ENCODE measurements at regions not wholly inside any gene's neighbourhood (a gene's known extent, or its start where the extent isn't known, plus 50 kb on each side); places are given as distances from the start of the nearest gene placed in this dataset.

DNA sequence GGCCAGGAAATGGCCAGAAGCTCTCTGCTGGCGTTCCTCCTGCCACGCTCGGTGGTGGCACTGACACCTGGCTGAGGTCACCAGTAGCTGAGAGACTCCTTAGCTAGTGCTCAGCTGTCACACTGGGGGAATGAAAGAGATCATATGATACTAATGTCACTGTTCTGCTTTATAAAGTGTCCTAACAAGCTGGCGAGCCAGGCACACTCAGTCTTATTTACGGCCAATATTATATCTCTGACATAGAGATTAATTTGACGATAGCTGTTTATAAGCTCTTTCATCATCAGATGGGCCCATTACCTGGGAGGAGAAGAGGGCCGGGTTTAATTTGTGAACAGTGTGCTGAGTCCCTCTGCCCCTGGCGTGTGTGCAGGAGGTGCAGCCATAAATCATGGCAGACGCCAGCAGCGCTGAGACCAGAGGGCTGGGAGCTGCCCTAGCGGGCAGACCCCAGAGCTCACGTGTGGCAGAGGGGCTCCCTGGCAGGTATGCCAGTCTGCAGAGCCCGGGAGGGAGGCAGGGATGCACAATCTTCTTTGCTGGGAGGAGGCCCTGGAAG is 246.5 kb downstream of the HAUS1 start:
- no peaks in the 10 kb centered on the region for H3K27me3 Mint-ChIP-seq (ENCODE audit: insufficient read depth, unreplicated experiment)
- no peak for DNase-seq (ENCODE audit: unreplicated experiment)
- H3K36me3 Mint-ChIP-seq (ENCODE audit: insufficient read depth, unreplicated experiment): peaks cover 16% of the 10 kb centered on the region
- intact Hi-C loops (cut with micrococcal nuclease): no loop called here
- H3K4me1 Mint-ChIP-seq (ENCODE audit: insufficient read depth, unreplicated experiment): no peaks in the 10 kb centered on the region
- CTCF ChIA-PET: interaction anchor here (0.7 to 2.9 kb wide), 2 partner anchors 13 to 70 kb away, joined by 3 to 11 read pairs; no protein-coding TSS in a partner anchor
- POLR2A ChIA-PET: no interaction called here
- TF ChIP-seq, protein P1, sequence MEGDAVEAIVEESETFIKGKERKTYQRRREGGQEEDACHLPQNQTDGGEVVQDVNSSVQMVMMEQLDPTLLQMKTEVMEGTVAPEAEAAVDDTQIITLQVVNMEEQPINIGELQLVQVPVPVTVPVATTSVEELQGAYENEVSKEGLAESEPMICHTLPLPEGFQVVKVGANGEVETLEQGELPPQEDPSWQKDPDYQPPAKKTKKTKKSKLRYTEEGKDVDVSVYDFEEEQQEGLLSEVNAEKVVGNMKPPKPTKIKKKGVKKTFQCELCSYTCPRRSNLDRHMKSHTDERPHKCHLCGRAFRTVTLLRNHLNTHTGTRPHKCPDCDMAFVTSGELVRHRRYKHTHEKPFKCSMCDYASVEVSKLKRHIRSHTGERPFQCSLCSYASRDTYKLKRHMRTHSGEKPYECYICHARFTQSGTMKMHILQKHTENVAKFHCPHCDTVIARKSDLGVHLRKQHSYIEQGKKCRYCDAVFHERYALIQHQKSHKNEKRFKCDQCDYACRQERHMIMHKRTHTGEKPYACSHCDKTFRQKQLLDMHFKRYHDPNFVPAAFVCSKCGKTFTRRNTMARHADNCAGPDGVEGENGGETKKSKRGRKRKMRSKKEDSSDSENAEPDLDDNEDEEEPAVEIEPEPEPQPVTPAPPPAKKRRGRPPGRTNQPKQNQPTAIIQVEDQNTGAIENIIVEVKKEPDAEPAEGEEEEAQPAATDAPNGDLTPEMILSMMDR (IDR thresholded peaks at IDR 0.05; ENCODE audit: unreplicated experiment): no peak
- BruUV-seq (replicated peaks): no TSS peak
- H3K27ac Mint-ChIP-seq (ENCODE audit: low read depth, unreplicated experiment): no peak overlapping the region
- no peak overlapping the region for H3K4me3 Mint-ChIP-seq (ENCODE audit: unreplicated experiment)
- no peaks in the 10 kb centered on the region for H3K9me3 Mint-ChIP-seq (ENCODE audit: unreplicated experiment)

DNA sequence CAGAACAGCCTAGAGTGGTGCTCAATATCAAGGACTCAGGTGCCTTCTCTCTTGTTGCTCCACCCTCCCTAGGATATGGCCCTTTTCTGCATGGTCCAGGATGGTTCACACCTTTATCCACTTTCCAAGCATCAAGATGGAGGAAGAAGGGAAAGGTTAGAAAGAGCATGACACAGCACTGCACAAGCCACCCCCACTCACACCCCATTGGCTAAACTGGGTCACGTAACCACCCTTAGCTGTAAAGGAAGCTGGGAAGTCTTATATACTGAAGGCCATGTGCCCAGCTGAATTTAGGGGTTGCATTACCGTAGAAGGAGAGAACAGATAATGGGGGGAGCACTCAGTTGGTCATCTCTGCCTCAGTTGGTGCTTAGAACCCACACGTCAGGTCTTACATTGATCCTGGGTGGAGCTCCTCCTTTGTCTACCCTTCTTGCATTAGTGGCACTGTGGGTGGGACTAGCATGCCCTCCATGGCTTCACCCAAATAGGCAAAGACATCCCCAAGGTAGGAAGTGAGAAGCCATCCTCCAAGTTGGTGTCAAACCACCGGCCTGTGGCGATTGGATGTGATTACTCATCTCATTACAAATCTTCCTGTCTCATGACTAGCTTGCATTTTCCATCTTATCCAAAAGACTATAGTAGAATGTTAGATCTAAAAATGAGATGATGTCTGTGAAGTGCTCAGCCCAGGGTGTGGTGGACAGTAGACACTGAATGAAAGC is 248.5 kb downstream of the HAUS1 start:
- no TSS peak for BruUV-seq (replicated peaks)
- intact Hi-C loops (cut with micrococcal nuclease): no loop called here
- no peak overlapping the region for H3K4me3 Mint-ChIP-seq (ENCODE audit: unreplicated experiment)
- TF ChIP-seq, protein P1 (IDR thresholded peaks at IDR 0.05; ENCODE audit: unreplicated experiment): no peak
- H3K4me1 Mint-ChIP-seq (ENCODE audit: insufficient read depth, unreplicated experiment): no peaks in the 10 kb centered on the region
- DNase-seq (ENCODE audit: unreplicated experiment): no peak
- peaks cover 16% of the 10 kb centered on the region for H3K36me3 Mint-ChIP-seq (ENCODE audit: insufficient read depth, unreplicated experiment)
- H3K9me3 Mint-ChIP-seq (ENCODE audit: unreplicated experiment): no peaks in the 10 kb centered on the region
- H3K27ac Mint-ChIP-seq (ENCODE audit: low read depth, unreplicated experiment): no peak overlapping the region
- POLR2A ChIA-PET: no interaction called here
- no peaks in the 10 kb centered on the region for H3K27me3 Mint-ChIP-seq (ENCODE audit: insufficient read depth, unreplicated experiment)
- CTCF ChIA-PET: interaction anchor here (0.6 to 2.9 kb wide), 2 partner anchors 11 to 688 kb away, joined by 3 to 11 read pairs; no protein-coding TSS in a partner anchor

DNA sequence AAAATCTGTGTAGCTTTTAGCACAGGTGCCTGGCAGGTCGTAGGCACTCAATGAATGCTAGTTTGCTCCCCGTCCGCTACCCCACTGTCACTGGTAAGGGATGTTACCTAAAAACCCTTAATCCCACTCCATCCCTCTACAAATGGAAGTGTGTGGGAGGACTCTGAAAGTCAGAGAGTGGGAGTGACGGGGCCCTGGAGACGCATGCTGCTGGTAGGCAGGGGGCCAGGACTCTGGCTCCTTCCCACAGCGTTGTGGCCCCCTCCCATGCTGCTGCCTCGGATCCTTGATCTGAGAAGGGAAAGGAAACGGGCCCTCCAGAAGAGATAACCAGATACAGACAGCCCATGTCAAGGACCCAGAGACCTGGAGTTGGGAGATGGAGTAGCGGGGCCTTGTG is 249.3 kb downstream of the HAUS1 start:
- H3K36me3 Mint-ChIP-seq (ENCODE audit: insufficient read depth, unreplicated experiment): peaks cover 11% of the 10 kb centered on the region
- no peaks in the 10 kb centered on the region for H3K9me3 Mint-ChIP-seq (ENCODE audit: unreplicated experiment)
- no peaks in the 10 kb centered on the region for H3K4me1 Mint-ChIP-seq (ENCODE audit: insufficient read depth, unreplicated experiment)
- H3K27ac Mint-ChIP-seq (ENCODE audit: low read depth, unreplicated experiment): no peak overlapping the region
- ChIA-PET POLR2A (interaction anchor here (0.7 kb wide), 1 partner anchor 16 kb away, joined by 3 read pairs; no protein-coding TSS in a partner anchor), CTCF (interaction anchor here (0.6 kb wide), 2 partner anchors 256 to 689 kb away, joined by 3 to 7 read pairs; no protein-coding TSS in a partner anchor)
- H3K27me3 Mint-ChIP-seq (ENCODE audit: insufficient read depth, unreplicated experiment): no peaks in the 10 kb centered on the region
- H3K4me3 Mint-ChIP-seq (ENCODE audit: unreplicated experiment): no peak overlapping the region
- no TSS peak for BruUV-seq (replicated peaks)
- TF ChIP-seq, protein P1 (IDR thresholded peaks at IDR 0.05; ENCODE audit: unreplicated experiment): no peak
- DNase-seq (ENCODE audit: unreplicated experiment): no peak
- intact Hi-C loops (cut with micrococcal nuclease): no loop called here

DNA sequence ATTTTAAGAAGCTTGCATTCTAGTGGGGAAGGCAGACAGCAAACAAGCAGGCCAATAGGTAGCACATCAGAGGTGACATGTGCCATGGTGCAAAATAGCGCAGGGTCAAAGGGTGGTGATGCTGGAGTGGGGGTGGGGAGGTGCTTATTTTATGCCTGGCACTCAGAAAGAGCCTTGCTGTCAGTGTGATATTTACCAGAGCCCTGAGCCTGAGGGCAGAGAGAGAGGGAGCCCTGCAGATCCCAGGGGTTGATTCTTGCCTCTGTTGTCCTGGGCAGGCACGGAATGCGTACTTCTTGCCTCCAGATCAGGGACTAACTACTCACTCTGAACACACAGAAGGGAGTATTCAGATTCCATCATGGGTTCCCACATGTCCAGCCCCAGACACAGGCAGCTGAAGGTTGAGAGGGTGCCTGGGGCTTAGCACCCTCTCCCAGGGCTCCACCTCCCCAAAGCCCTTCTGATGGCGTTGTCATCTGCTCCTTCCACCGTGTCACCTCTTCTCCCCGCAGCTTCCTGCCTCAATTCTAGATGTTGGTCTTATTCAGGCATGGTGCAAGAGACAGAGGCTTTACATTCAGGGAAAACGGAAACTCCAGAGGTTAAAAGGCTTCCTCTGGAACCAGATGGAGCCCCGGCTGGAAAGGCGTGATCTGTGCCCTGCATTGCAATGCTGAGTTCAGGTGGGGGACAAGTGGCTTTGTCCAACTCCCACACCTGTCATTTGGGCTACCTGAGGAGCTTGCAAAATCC is 252.3 kb downstream of the HAUS1 start:
- ChIA-PET CTCF (interaction anchor here (0.7 kb wide), 2 partner anchors 184 to 1879 kb away, joined by 3 read pairs; no protein-coding TSS in a partner anchor), POLR2A (no interaction called here)
- DNase-seq (ENCODE audit: unreplicated experiment): no peak
- no TSS peak for BruUV-seq (replicated peaks)
- intact Hi-C loops (cut with micrococcal nuclease): no loop called here
- no peaks in the 10 kb centered on the region for H3K9me3 Mint-ChIP-seq (ENCODE audit: unreplicated experiment)
- no peak overlapping the region for H3K4me3 Mint-ChIP-seq (ENCODE audit: unreplicated experiment)
- no peaks in the 10 kb centered on the region for H3K4me1 Mint-ChIP-seq (ENCODE audit: insufficient read depth, unreplicated experiment)
- TF ChIP-seq, protein P1 (IDR thresholded peaks at IDR 0.05; ENCODE audit: unreplicated experiment): no peak
- no peaks in the 10 kb centered on the region for H3K27me3 Mint-ChIP-seq (ENCODE audit: insufficient read depth, unreplicated experiment)
- no peak overlapping the region for H3K27ac Mint-ChIP-seq (ENCODE audit: low read depth, unreplicated experiment)
- H3K36me3 Mint-ChIP-seq (ENCODE audit: insufficient read depth, unreplicated experiment): no peaks in the 10 kb centered on the region
